BLaER1 (cell line): ENCODE measurements at regions not wholly inside any gene's neighbourhood (a gene's known extent, or its start where the extent isn't known, plus 50 kb on each side); places are given as distances from the start of the nearest gene placed in this dataset.

ENCODE experiments used
- H3K27ac ChIP-seq: shearing (Covaris generic); formaldehyde crosslinking; 2 replicates; pipeline ENCODE4 v1.8.1; 2022
- H3K27me3 ChIP-seq: shearing (Covaris generic); formaldehyde crosslinking; 2 replicates; pipeline ENCODE4 v1.8.1; 2022
- H3K36me3 ChIP-seq: shearing (Covaris generic); formaldehyde crosslinking; 2 replicates; pipeline ENCODE4 v1.8.1; 2022
- H3K4me1 ChIP-seq: shearing (Covaris generic); formaldehyde crosslinking; 2 replicates; pipeline ENCODE4 v1.8.1; 2022
- H3K4me2 ChIP-seq: shearing (Covaris generic); formaldehyde crosslinking; 2 replicates; pipeline ENCODE4 v1.8.1; 2022
- H3K4me3 ChIP-seq: shearing (Covaris generic); formaldehyde crosslinking; 2 replicates; pipeline ENCODE4 v1.8.1; 2022
- H3K9ac ChIP-seq: shearing (Covaris generic); formaldehyde crosslinking; 2 replicates; pipeline ENCODE4 v1.8.1; 2022
- H3K9me3 ChIP-seq: shearing (Covaris generic); formaldehyde crosslinking; 2 replicates; pipeline ENCODE4 v1.8.1; 2022
- H4K20me1 ChIP-seq: shearing (Covaris generic); formaldehyde crosslinking; 2 replicates; pipeline ENCODE4 v1.8.1; 2022
- Cebpa-rat ChIP-seq: shearing (Covaris generic); IDR thresholded peaks from 2 replicates; pipeline ENCODE4 v1.8.1; 2022

DNA sequence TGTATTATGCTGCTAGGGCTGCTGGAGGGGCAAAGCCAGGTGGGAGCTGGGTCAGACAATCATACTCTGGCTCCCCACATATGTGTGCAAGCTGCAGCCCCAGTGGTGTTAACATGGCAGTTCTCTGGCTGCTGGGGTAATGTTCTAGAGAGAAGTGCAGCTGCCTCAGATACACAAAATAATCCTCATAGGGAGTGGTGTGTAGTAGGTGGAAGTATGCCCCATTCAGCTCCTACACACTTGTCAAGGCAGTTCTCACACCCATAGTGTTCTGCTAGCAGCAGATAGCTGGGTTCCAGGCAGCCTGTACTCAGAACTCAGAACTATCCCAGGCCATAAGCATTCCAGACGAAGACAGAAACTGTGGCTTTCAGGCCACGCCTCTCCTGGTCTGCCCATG, 87.9 kb upstream of the NT5C1B start:
- no peak for TF ChIP-seq Cebpa-rat
- Histone ChIP-seq H4K20me1 (no peaks in the 10 kb centered on the region), H3K9me3 (peaks cover 8% of the 10 kb centered on the region)

DNA sequence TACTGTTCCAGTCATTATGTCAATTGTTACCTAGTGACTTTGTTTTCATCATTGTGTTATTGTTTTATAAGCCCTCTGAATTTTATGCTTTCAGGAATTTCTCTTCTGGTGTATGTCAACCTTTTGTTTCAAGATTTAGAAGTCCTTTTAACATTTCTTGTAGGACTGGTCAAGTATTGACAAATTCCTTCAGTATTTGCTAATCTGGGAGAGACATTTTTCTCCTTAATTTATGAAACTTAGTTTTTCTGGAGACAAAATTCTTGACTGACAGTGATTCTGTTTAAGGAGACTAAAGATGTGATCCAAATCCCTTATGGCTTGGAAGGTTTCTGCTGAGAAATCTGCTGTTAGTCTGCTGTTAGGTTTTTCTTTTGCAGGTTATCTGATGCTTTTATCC, 84.9 kb upstream of the NT5C1B start:
- Histone ChIP-seq H3K9ac (no peak overlapping the region), H3K36me3 (no peaks in the 10 kb centered on the region), H3K4me1 (no peaks in the 10 kb centered on the region), H3K27ac (no peak overlapping the region), H4K20me1 (no peaks in the 10 kb centered on the region), H3K9me3 (peaks cover 8% of the 10 kb centered on the region), H3K27me3 (no peaks in the 10 kb centered on the region), H3K4me2 (no peak overlapping the region), H3K4me3 (no peak overlapping the region)
- TF ChIP-seq Cebpa-rat: no peak

More for the DNA sequence above, 87.9 kb upstream of the NT5C1B start:
- Histone ChIP-seq H3K4me1 (no peaks in the 10 kb centered on the region), H3K4me3 (no peak overlapping the region), H3K27ac (no peak overlapping the region), H3K4me2 (no peak overlapping the region), H3K36me3 (no peaks in the 10 kb centered on the region), H3K27me3 (no peaks in the 10 kb centered on the region), H3K9ac (no peak overlapping the region)

DNA sequence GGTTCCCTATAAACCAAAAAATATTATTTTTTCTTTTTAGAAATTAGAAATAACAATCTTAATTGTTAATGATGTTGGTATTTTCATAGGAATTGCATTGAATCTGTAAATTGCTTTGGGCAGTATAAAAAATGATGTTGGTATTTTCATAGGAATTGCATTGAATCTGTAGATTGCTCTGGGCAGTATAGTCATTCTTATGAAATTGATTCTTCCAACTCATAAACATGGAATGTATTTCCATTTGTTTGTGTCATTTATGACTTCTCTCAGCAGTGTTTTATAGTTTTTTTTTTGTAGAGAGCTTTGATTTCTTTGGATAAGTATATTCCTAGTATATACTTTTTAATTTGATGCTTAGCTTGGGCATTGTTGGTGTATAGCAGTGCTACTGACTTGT, 82.0 kb upstream of the NT5C1B start:
- Histone ChIP-seq H3K27me3 (no peaks in the 10 kb centered on the region), H3K4me3 (no peak overlapping the region), H3K9me3 (peaks cover 8% of the 10 kb centered on the region), H4K20me1 (no peaks in the 10 kb centered on the region), H3K36me3 (no peaks in the 10 kb centered on the region), H3K9ac (no peak overlapping the region), H3K4me1 (no peaks in the 10 kb centered on the region), H3K4me2 (no peak overlapping the region), H3K27ac (no peak overlapping the region)
- TF ChIP-seq Cebpa-rat: no peak

DNA sequence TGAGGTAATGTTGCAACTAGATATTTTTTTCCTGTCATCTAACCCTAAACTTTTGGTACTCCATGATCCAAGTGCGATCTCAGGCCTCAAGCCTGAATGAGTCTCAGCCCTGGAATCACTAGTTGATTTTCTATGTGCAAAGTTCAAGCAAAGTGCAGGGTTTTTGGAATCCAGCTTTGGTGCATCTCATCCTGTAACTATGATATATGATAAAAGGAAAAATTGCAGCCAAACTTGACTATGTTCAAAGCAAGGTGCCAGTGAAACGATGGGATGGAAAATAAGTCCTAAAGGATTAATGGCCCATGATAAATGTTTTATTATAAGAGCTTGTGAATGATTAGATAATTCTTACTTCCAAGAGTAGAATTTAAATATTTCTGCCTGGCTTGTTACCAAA, 78.9 kb upstream of the NT5C1B start:
- Histone ChIP-seq H3K27me3 (no peaks in the 10 kb centered on the region), H3K9ac (no peak overlapping the region), H4K20me1 (no peaks in the 10 kb centered on the region), H3K9me3 (no peaks in the 10 kb centered on the region), H3K4me2 (no peak overlapping the region), H3K4me1 (no peaks in the 10 kb centered on the region), H3K4me3 (no peak overlapping the region), H3K36me3 (no peaks in the 10 kb centered on the region), H3K27ac (no peak overlapping the region)
- no peak for TF ChIP-seq Cebpa-rat

DNA sequence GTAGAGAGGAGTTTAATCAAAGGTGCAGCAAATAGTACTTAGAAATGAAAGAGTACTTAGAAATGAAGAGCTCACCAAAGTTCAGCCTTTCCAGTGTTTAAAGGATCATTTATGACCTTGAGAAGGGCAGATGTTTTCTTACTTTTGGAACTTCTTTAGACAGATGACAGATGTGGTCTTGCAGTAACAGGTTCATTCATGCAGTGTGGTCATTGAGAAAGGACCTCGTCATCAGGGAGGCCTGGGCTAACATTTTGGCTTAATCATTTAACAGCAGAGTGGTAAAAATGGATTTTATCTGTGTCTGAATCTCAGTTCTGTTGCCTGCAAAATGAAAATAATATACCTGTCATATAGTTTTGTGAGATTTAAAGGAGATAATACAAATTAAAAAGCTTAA, 75.1 kb upstream of the NT5C1B start:
- H3K4me1 ChIP-seq: no peaks in the 10 kb centered on the region

DNA sequence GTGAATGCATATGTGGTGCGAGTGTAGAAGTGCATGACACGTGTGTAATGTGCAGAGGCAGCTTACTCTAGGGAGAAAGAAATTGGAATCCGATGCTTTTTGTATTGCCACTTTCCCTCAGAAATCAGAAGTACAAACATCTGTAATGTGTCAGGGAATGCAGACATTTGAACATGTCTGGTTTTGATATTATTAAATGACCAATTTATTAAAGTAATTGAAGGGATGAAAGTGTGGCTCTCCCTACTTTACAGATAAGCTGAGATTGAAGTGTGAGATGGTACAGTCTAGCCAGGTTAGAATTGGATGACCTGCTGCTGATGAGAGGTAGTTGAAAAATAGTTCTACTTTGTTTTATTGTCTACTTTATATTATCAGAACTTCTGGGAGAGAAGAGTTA, 74.5 kb upstream of the NT5C1B start:
- no peak for TF ChIP-seq Cebpa-rat
- Histone ChIP-seq H3K27me3 (no peaks in the 10 kb centered on the region), H3K4me3 (no peak overlapping the region), H3K9me3 (no peaks in the 10 kb centered on the region), H3K9ac (no peak overlapping the region), H3K27ac (no peak overlapping the region), H3K4me2 (no peak overlapping the region), H4K20me1 (no peaks in the 10 kb centered on the region), H3K36me3 (no peaks in the 10 kb centered on the region), H3K4me1 (no peaks in the 10 kb centered on the region)

More for the DNA sequence above, 75.1 kb upstream of the NT5C1B start:
- no peaks in the 10 kb centered on the region for H4K20me1 ChIP-seq
- H3K4me2 ChIP-seq: no peak overlapping the region
- H3K4me3 ChIP-seq: no peak overlapping the region
- TF ChIP-seq Cebpa-rat: no peak
- H3K27ac ChIP-seq: no peak overlapping the region
- H3K27me3 ChIP-seq: no peaks in the 10 kb centered on the region
- no peaks in the 10 kb centered on the region for H3K9me3 ChIP-seq
- H3K9ac ChIP-seq: no peak overlapping the region
- no peaks in the 10 kb centered on the region for H3K36me3 ChIP-seq

DNA sequence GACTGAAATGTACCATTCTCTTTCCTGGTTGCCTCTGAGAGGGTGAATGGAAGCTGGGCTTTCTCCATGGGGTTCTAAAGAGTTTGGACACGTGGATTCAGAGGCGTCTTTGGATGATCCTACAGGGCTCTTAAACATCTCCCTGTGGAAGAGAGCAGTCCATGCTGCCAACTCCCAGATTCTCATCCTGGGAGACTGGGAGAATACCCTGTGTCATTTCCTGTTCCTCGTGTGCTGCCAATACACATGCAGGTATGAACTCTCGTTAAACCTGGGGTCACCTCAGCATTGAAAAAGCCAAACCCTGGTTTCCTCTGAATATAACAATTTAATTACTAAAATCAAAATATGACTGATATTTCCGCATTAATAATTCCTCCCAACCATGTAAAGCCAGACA, 73.3 kb upstream of the NT5C1B start:
- Histone ChIP-seq H3K36me3 (no peaks in the 10 kb centered on the region), H3K9ac (no peak overlapping the region), H3K27me3 (no peaks in the 10 kb centered on the region), H3K27ac (no peak overlapping the region), H3K4me1 (no peaks in the 10 kb centered on the region), H3K4me2 (no peak overlapping the region), H3K4me3 (no peak overlapping the region), H3K9me3 (no peaks in the 10 kb centered on the region), H4K20me1 (no peaks in the 10 kb centered on the region)
- no peak for TF ChIP-seq Cebpa-rat

DNA sequence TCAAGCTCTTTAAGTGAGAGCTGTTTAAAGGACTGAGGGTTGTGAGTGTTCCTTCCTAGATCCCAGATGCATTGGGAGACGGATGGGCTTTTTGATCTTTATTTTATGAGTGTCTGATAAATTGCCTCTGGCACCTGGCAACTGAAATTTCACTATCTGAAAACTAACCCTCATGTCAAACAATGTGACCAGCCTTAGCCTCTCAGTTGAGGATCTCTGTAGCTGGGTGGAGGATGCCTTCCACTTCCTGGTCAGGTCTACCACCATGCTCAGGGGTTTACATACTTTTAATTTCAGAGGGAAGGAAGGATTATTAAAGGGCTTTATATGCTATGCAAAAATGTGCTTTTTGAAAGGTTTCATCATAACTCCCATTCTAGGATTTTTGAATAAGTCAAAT, 70.5 kb upstream of the NT5C1B start:
- Histone ChIP-seq H4K20me1 (no peaks in the 10 kb centered on the region), H3K9ac (no peak overlapping the region), H3K27me3 (no peaks in the 10 kb centered on the region), H3K27ac (no peak overlapping the region), H3K36me3 (no peaks in the 10 kb centered on the region), H3K9me3 (no peaks in the 10 kb centered on the region), H3K4me1 (no peaks in the 10 kb centered on the region), H3K4me2 (no peak overlapping the region), H3K4me3 (no peak overlapping the region)
- no peak for TF ChIP-seq Cebpa-rat

DNA sequence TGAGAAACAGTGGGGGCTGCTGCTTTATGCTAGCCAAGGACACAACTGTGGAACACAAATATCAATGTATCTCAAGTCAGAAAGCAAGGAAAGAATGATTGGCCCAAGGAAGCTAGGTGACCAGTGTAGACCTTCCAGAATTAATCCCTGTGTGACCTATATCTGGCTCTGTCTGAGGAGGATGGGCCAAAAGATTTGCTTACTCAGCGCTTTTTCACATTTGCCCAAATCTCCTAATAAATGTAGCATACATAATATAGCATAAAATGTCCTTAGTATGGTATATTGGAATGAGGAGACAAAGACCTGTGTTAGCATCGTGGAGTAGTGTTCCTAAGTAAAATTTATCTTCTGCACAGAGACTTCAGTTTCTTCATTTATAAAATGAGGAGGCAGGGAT, 66.7 kb upstream of the NT5C1B start:
- Histone ChIP-seq H4K20me1 (no peaks in the 10 kb centered on the region), H3K27me3 (no peaks in the 10 kb centered on the region), H3K4me2 (no peak overlapping the region), H3K9ac (no peak overlapping the region), H3K4me1 (no peaks in the 10 kb centered on the region), H3K9me3 (no peaks in the 10 kb centered on the region), H3K36me3 (no peaks in the 10 kb centered on the region), H3K4me3 (no peak overlapping the region), H3K27ac (no peak overlapping the region)
- no peak for TF ChIP-seq Cebpa-rat

DNA sequence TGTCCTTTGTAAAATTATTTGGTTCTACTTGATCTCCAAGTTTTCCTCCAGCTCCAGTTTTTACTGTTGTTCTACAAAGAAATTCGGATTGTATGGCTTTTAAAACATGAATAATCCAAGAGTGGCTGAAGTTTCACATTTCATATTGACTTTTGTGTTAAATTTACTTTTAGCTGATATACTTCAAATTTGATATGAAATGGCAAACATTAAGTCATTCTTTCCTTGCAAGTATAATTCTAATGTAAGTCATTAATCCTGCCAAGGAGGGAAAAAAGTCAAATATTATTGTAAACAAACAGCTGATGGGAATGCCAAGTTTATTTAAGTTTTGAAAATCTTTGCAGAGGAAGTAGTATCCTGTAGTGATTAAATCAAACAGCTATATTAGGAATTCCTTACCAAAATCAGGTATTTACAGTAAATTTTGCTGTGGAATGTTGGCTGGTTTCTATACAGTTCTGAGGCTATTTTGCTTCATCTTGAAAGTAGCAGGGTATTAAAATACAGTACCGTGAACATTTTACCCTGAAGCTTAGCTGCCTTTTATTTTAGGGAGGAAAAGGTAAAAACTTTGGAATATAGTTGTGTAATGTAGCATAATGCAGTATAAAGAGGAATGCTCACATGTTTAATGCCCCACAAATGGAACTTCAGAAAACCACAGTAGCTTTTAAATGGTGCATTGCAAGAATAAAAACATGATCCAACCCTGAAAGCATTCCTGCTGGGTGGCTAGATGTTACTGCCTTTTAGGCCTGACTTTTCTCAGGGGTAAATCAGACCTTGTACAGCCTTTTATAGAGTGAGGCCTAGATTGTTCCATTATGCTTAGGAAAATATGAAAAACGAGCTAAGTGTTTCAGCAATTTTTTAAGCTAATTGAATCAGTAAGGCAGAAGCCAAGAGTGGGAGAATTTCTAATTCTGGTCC, 62.7 kb upstream of the NT5C1B start:
- H3K4me1 ChIP-seq: no peaks in the 10 kb centered on the region
- no peaks in the 10 kb centered on the region for H4K20me1 ChIP-seq
- H3K9ac ChIP-seq: no peak overlapping the region
- H3K4me2 ChIP-seq: no peak overlapping the region
- no peak overlapping the region for H3K27ac ChIP-seq
- no peak overlapping the region for H3K4me3 ChIP-seq
- H3K27me3 ChIP-seq: no peaks in the 10 kb centered on the region
- no peaks in the 10 kb centered on the region for H3K36me3 ChIP-seq
- TF ChIP-seq Cebpa-rat: no peak
- no peaks in the 10 kb centered on the region for H3K9me3 ChIP-seq

DNA sequence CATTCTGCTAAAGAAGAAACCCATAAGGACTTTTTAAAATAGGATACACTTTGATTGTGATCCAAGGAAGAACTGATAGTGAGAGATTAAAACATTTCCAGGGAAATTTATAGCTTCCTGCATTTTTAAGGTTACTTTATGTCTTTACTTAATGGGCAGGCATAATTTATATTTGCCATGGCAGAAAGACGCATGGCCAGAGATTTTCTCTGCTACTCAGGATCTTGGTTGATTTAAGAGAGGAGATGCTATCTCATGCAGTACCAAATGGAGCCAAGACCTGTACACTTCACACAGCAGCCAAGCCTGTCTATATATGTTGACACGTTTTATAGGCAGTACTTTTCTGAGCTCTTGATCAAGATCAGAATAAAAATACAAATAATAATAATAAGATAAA, 60.9 kb upstream of the NT5C1B start:
- H3K9ac ChIP-seq: no peak overlapping the region
- no peaks in the 10 kb centered on the region for H3K9me3 ChIP-seq
- H3K4me1 ChIP-seq: no peaks in the 10 kb centered on the region
- no peaks in the 10 kb centered on the region for H3K36me3 ChIP-seq
- no peaks in the 10 kb centered on the region for H4K20me1 ChIP-seq
- no peak overlapping the region for H3K27ac ChIP-seq
- no peak for TF ChIP-seq Cebpa-rat
- H3K4me2 ChIP-seq: no peak overlapping the region
- no peak overlapping the region for H3K4me3 ChIP-seq
- no peaks in the 10 kb centered on the region for H3K27me3 ChIP-seq
